ELF-1 (cell line): ENCODE measurements at regions not wholly inside any gene's neighbourhood (a gene's known extent, or its start where the extent isn't known, plus 50 kb on each side); places are given as distances from the start of the nearest gene placed in this dataset.

Source experiments
- DNase-seq: peaks from one replicate; pipeline ENCODE4 v3.0.0-alpha.2; 2016; ENCODE audit warnings: low read depth, low spot score

DNA sequence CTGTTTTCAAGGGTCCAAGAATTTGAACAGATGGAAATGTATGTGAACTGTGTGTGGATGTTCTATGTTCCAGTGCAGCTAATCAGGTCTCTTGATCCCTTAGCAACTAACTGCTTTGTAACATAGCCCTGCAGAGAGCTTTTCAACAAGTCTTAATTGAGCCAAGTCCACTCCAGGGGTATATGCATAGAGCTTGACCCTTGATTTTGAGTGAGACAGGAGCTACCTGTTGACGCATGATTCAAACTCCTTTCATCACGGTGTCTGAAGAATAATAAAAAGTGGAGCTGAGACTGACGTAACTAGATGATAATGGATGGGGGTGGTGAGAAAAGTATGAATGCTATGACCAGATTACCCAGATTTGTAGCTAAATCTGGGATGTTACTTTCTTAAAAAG is 93.3 kb upstream of the CCDC54 start:
- DNase-seq = no peak

DNA sequence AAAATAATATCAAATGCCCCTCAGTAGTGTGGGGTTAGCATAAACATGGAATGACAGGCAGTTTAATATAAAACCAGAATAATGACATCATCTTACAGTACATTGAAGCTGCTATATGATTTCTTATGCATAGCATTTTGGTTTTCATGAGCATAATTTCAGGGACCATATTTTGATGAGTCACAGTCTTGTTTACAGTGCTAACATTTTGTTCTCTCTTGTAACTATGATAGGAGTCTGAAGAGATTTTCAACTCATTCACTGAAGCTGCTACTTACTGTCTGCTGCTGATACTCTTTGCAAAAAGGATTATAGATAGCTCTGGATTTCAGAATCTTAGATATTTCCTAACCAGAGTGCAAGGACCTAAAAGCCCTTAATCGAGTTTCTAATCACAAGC is 92.6 kb upstream of the CCDC54 start:
- no peak for DNase-seq

DNA sequence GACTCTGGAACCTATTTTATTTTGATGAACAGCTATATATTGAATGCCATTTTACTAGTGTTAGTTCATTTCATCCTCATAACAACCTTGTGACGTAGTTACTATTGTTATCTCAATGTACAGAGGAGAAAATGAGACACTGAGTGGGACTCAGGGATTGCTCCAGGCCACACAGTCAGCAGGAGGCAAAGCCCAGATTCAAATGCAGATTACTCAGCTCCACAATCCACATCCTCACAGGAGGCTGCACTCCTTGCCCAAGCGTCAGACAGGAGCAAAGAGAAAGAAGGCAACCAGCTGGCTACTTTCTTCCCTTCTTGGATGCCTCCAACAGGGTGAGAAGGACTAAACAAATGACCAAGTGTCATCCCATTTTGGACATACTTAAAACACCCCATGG is 92.0 kb upstream of the CCDC54 start:
- peak; percentile 90 for DNase-seq

DNA sequence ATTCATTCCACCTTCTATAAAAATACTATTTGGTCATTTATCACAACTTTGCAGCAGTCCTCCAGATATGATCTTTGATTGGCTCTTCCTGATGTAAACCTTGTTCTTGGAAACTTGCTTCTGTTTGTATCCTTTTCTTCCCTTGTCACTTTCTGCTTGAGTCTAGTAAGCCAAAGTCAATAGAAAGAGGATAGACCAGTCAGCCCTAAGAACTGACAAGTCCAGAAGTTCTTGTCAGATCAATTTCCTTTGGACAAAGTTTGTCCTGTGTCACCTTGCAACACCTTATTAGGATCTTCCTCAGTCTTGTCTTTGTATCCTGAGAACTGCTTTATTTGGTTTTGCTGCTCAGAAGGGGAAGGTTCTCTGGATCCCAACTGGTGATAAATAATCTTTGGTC is 87.9 kb upstream of the CCDC54 start:
- DNase-seq = no peak

DNA sequence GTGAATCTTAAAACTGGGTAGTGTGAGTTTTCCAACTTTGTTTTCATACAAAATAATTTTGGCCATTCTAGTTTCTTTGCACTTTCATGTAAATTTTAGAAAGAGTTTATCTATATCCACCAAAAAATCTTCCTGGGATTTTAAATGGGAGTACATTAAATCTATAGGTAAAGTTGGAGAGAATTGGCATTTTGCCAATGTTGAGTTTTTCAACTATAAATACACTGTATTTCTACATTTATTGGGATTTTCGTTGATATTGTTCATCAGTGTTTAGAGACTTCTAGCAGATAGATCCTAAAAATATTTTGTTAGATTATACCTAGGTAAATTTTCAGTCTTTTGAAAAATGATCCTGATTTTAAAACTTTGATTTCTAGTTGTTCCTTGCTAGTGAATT is 83.1 kb upstream of the CCDC54 start:
- DNase-seq = no peak

DNA sequence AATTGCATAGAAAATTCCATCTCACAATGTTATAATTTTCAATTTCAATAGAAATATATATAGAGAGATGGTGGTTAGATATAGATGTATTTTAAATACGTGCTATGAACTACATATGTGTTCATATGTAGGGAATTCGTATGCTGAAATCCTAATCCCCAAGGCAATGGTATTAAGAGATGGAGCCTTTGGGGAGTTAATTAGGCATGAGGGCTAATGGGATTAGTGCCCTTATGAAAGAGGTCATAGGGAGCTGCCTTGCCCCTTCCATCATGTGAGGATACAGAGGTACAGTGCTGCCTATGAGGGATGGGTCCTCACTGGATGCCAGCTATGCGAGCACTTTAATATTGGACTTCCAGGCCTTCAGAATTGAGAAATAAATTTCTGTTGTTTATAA is 79.6 kb upstream of the CCDC54 start:
- no peak for DNase-seq

DNA sequence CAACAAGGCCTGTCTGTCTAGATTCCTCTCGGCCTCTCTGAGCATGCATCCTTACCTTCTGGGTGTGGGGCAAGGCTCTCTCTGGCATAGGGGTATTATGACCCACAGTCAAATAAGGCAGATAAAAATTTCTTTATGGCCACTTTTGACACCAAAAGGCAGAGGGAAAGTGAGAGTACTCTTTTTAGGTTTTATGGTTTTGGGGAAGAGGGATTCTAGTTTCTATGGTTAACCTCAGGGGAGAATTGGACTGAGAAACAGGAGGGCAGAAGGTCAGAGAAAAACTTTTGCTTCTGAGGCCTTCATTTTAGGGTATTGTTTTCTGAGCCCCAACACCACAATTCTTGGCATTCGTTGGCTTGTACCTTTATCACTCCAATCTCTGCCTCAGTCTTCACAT is 70.0 kb upstream of the CCDC54 start:
- DNase-seq = no peak

DNA sequence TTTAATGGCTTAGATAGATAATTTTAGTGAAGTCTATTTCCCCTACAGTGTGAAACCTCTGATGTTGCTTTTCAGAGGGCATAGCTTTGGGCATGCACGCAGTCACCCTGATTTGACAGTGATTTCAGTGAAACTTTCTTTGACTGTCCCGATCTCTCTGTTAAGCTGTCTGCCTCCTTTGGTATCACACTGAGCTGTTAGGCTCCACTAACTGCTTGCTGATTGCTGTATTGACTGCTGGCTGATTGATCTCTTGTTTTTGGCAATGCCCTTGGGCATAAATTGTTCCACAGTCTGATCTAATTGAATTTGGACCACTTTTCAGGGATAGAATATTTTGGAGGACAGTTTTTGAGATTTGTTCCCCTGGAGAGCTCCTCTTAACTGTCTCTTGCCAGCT is 68.5 kb upstream of the CCDC54 start:
- DNase-seq = peak; percentile 73

DNA sequence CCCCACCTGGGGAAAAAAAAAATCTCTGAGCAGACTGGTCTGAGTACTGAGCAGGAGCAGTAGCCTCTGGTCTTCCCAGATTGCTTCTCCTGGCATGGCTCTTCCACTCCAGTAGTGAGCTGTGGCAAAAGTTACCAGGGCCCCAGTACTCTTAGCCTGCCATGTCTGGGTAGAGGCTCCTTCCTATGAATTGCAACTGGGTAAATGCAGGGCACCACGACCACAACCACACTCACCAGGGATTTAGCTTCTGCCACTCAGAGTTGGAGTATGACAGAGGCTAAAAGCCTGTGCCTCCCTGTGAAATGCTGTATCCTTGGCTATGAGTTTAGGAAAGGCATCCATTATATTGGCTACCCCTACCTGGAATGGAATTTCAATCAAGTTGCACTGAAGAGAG is 67.9 kb upstream of the CCDC54 start:
- no peak for DNase-seq

DNA sequence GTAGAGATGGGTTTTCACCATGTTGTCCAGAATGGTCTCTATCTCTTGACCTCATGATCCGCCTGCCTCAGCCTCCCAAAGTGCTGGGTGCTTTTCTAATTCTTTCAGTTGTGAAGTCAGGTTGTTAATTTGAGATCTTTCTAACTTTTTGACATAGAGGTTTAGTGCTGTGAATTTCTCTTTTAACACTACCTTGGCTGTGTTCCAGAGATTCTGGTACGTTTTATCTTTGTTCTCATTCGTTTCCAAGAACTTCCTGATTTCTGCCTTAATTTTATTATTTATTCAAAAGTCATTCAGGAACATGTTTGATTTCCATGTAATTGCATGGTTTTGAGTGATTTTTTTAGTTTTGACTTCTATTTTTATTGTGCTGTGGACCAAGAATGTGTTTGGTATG is 63.5 kb upstream of the CCDC54 start:
- DNase-seq = no peak

DNA sequence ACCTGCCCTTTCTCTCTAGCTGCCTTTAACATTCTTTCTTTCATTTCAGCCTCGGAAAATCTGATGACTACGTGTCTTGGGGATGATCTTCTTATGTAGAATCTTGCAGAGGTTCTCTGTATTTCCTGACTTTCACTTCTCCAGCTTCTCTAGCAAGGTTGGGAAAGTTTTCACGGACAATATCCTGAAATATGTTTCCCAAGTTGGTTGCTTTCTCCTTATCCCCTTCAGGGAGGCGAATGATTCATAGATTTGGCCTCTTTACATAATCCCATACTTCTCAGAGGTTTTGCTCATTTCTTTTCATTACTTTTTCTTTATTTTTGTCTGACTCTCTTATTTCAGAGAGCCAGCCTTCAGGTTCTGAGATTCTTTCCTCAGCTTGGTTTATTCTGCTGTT is 62.1 kb upstream of the CCDC54 start:
- DNase-seq = no peak

DNA sequence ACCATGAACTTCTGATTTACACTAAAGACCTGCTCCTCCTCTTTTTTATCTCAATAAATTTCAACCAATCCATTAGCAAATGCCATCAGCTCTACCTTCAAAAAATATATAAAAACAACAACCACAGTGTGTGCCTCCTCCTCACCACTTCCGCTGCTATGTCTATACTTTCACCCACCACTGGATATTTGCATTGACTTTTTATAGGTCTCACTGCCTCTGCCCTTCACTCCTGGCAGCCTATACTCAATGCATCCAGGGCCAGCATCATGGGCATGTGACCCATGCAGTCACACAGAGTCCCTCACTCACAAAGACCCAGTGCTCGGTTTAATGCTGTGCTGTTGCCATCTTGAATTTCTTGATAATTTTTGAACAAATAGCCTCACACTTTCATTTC is 53.5 kb upstream of the CCDC54 start:
- no peak for DNase-seq

DNA sequence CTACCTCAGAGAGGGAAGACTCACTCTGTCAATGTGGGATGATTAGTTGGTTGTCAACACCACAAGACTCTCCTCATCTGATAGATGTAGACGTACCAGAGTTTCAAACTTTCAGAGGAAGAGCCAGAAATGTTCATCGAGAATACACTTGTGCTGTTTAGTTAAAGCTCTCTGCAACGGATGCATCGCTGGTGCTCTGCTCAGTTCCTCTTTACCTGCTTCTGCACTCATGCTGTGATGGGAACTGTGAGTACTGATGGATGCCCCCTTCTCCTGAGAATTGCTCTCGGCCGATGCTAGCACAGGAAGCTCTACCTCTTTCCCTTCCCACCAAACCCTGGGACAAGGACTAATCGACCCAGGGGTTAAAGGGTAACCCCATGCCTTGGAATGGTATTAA is 51.8 kb upstream of the CCDC54 start:
- no peak for DNase-seq
